Ishikawa (cell line): ENCODE measurements at regions not wholly inside any gene's neighbourhood (a gene's known extent, or its start where the extent isn't known, plus 50 kb on each side); places are given as distances from the start of the nearest gene placed in this dataset.

ENCODE experiments used
- CEBPB ChIP-seq: IDR thresholded peaks from 2 replicates; pipeline ENCODE4 v1.6.1; 2012
- CREB1 ChIP-seq: IDR thresholded peaks from 2 replicates; pipeline ENCODE4 v1.6.1; 2012; ENCODE audit warnings: low read depth
- EGR1 ChIP-seq: IDR thresholded peaks from 2 replicates; pipeline ENCODE4 v1.6.1; 2012
- EP300 ChIP-seq: IDR thresholded peaks from 2 replicates; pipeline ENCODE4 v1.6.1; 2012; ENCODE audit warnings: borderline replicate concordance
- FOXM1 ChIP-seq: IDR thresholded peaks from 2 replicates; pipeline ENCODE4 v1.6.1; 2012; ENCODE audit warnings: low read depth, borderline replicate concordance
- NFIC ChIP-seq: IDR thresholded peaks from 2 replicates; pipeline ENCODE4 v1.6.1; 2012
- RAD21 ChIP-seq: IDR thresholded peaks from 2 replicates; pipeline ENCODE4 v1.6.1; 2012; ENCODE audit warnings: low read depth
- REST ChIP-seq: IDR thresholded peaks from 2 replicates; pipeline ENCODE4 v1.6.1; 2012; ENCODE audit warnings: low read depth, mild to moderate bottlenecking
- TAF1 ChIP-seq: IDR thresholded peaks from 2 replicates; pipeline ENCODE4 v1.6.1; 2012; ENCODE audit warnings: low read depth, mild to moderate bottlenecking
- TCF12 ChIP-seq: IDR thresholded peaks from 2 replicates; pipeline ENCODE4 v1.6.1; 2012; ENCODE audit warnings: low read depth
- TEAD4 ChIP-seq: IDR thresholded peaks from 2 replicates; pipeline ENCODE4 v1.6.1; 2012
- YY1 ChIP-seq: IDR thresholded peaks from 2 replicates; pipeline ENCODE4 v1.6.1; 2012; ENCODE audit warnings: low read depth
- ZBTB7A ChIP-seq: IDR thresholded peaks from 2 replicates; pipeline ENCODE4 v1.6.1; 2012; ENCODE audit warnings: low read depth
- TF ChIP-seq, protein P1 (sequence below): IDR thresholded peaks from 2 replicates; pipeline ENCODE4 v1.6.1; 2012
- TF ChIP-seq, protein P2 (sequence below): IDR thresholded peaks from 2 replicates; pipeline ENCODE4 v1.6.1; 2012

GRCh38 chr14:65824285-65824977 is 411.9 kb downstream of the FUT8 start:
- TF ChIP-seq RAD21 = peak; percentile 81
- TF ChIP-seq, protein P1, sequence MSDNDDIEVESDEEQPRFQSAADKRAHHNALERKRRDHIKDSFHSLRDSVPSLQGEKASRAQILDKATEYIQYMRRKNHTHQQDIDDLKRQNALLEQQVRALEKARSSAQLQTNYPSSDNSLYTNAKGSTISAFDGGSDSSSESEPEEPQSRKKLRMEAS = no peak

GRCh38 chr14:65824978-65825299 is 412.4 kb downstream of the FUT8 start:
- TF ChIP-seq, protein P1 = no peak
- TF ChIP-seq FOXM1 = no peak
- TF ChIP-seq, protein P2, sequence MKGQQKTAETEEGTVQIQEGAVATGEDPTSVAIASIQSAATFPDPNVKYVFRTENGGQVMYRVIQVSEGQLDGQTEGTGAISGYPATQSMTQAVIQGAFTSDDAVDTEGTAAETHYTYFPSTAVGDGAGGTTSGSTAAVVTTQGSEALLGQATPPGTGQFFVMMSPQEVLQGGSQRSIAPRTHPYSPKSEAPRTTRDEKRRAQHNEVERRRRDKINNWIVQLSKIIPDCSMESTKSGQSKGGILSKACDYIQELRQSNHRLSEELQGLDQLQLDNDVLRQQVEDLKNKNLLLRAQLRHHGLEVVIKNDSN = no peak
- TF ChIP-seq CEBPB = no peak
- TF ChIP-seq EGR1 = no peak
- TF ChIP-seq REST = no peak
- TF ChIP-seq NFIC = no peak
- TF ChIP-seq TCF12 = no peak
- no peak for TF ChIP-seq TAF1
- no peak for TF ChIP-seq CREB1
- TF ChIP-seq ZBTB7A = no peak
- TF ChIP-seq TEAD4 = no peak
- TF ChIP-seq YY1 = no peak
- TF ChIP-seq RAD21 = no peak

GRCh38 chr14:65826946-65827345 is 414.4 kb downstream of the FUT8 start:
- TF ChIP-seq, protein P1 = no peak
- TF ChIP-seq TCF12 (no peak), EP300 (no peak), REST (no peak), FOXM1 (no peak), ZBTB7A (no peak), TAF1 (no peak), YY1 (no peak), EGR1 (no peak), NFIC (no peak), TEAD4 (no peak), RAD21 (no peak), CEBPB (no peak), CREB1 (no peak)
- TF ChIP-seq, protein P2 = no peak

- no peak for TF ChIP-seq ZBTB7A
- TF ChIP-seq REST = no peak
- TF ChIP-seq, protein P1 = no peak
- TF ChIP-seq TEAD4 = no peak
- no peak for TF ChIP-seq NFIC
These were observed 415.0 kb downstream of the FUT8 start for GRCh38 chr14:65827520-65827919.
